Endothelial cell (in vitro differentiated cells): ENCODE measurements at regions not wholly inside any gene's neighbourhood (a gene's known extent, or its start where the extent isn't known, plus 50 kb on each side); places are given as distances from the start of the nearest gene placed in this dataset.

Experiments
- DNase-seq: peaks from one replicate; pipeline ENCODE4 v3.0.0; 2021; ENCODE audit warnings: low spot score
- H3K27ac Mint-ChIP-seq: one replicate; pipeline ENCODE4 v1.8.0; 2021; ENCODE audit warnings: mixed read lengths, inconsistent platforms; ENCODE audit not compliant: unreplicated experiment
- H3K27me3 Mint-ChIP-seq: one replicate; pipeline ENCODE4 v1.8.0; 2021; ENCODE audit warnings: mild to moderate bottlenecking, moderate library complexity, mixed read lengths, inconsistent platforms; ENCODE audit not compliant: unreplicated experiment
- H3K36me3 Mint-ChIP-seq: one replicate; pipeline ENCODE4 v1.8.0; 2021; ENCODE audit warnings: mild to moderate bottlenecking, low read depth, mixed read lengths, inconsistent platforms; ENCODE audit not compliant: unreplicated experiment
- H3K4me1 Mint-ChIP-seq: one replicate; pipeline ENCODE4 v1.8.0; 2021; ENCODE audit warnings: mild to moderate bottlenecking, mixed read lengths, inconsistent platforms; ENCODE audit not compliant: unreplicated experiment
- H3K4me3 Mint-ChIP-seq: one replicate; pipeline ENCODE4 v1.8.0; 2021; ENCODE audit warnings: mild to moderate bottlenecking, mixed read lengths, inconsistent platforms; ENCODE audit not compliant: unreplicated experiment
- H3K9me3 Mint-ChIP-seq: one replicate; pipeline ENCODE4 v1.8.0; 2021; ENCODE audit warnings: mixed read lengths, inconsistent platforms; ENCODE audit not compliant: unreplicated experiment
- TF ChIP-seq, protein P1 (sequence below): fragments of 200-600 bp; sonication (generic); IDR thresholded peaks from one replicate; pipeline ENCODE4 v1.5.0; 2021; ENCODE audit warnings: antibody characterized with exemption; ENCODE audit not compliant: unreplicated experiment

DNA sequence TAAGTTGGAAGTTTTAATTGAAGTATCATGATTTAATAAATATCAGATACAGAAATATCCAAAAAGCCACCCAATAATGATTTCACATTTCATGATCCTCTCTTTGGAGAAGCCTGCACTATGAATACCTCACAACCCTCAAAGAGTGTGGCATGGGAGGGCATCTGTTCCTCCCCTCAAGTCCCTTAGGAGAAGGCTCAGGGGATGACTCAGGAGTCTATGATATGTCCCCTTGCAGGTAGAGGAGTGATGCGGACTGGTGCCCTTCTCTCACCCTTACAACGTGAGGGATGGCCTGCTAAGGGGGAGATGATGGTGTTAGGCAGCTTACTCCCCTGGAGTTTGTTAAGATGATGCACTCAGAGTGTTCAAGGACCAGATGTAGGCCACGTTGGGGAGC is 303.3 kb upstream of the DUSP10 start:
- Mint-ChIP-seq H3K27me3 (no peaks in the 10 kb centered on the region), H3K4me1 (no peaks in the 10 kb centered on the region), H3K27ac (no peak overlapping the region), H3K4me3 (no peak overlapping the region), H3K9me3 (no peaks in the 10 kb centered on the region), H3K36me3 (no peaks in the 10 kb centered on the region)
- TF ChIP-seq, protein P1, sequence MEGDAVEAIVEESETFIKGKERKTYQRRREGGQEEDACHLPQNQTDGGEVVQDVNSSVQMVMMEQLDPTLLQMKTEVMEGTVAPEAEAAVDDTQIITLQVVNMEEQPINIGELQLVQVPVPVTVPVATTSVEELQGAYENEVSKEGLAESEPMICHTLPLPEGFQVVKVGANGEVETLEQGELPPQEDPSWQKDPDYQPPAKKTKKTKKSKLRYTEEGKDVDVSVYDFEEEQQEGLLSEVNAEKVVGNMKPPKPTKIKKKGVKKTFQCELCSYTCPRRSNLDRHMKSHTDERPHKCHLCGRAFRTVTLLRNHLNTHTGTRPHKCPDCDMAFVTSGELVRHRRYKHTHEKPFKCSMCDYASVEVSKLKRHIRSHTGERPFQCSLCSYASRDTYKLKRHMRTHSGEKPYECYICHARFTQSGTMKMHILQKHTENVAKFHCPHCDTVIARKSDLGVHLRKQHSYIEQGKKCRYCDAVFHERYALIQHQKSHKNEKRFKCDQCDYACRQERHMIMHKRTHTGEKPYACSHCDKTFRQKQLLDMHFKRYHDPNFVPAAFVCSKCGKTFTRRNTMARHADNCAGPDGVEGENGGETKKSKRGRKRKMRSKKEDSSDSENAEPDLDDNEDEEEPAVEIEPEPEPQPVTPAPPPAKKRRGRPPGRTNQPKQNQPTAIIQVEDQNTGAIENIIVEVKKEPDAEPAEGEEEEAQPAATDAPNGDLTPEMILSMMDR: no peak
- DNase-seq: no peak

DNA sequence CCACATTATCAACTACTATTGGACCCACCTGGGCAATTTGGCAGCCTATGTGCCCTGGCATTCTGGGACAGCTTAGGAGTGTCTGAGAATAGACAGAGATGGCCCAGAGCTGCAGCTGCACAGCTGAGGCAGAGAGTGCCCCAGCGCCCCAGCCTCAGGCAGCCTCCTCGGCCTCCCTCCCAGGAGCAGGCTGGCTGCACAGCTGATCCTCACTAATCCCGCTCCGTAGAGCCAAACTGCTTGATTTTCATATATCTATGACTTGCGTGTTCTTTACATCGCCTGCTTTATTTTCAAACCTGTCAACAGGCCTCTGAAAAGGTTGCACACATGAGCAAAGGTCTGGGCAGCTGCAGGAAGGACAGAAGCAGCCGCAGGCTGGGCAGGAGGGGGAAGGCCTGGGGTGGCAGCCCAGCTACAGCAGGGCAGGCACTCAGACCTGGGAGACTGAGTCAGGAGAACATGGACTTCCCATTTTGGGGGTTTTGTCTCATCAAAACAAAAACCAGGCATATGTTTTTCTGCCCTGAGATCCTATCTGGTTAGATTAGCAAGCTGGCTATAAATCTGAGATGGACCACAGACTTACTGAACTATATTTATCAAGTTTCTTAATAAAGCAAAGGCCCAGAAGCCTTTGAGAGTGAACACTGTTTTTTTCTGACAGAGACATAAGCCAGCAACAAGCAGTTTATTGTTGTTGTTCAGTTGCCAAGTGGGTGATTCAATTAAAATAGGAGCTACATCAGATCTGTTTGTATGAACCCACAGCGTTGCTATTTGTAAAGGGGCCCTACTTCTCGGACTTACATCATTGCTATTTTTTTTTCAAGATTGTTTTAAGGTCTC is 301.8 kb upstream of the DUSP10 start:
- no peaks in the 10 kb centered on the region for H3K27me3 Mint-ChIP-seq
- no peak for DNase-seq
- no peak overlapping the region for H3K27ac Mint-ChIP-seq
- H3K9me3 Mint-ChIP-seq: no peaks in the 10 kb centered on the region
- H3K36me3 Mint-ChIP-seq: no peaks in the 10 kb centered on the region
- TF ChIP-seq, protein P1: no peak
- no peak overlapping the region for H3K4me3 Mint-ChIP-seq
- no peaks in the 10 kb centered on the region for H3K4me1 Mint-ChIP-seq

DNA sequence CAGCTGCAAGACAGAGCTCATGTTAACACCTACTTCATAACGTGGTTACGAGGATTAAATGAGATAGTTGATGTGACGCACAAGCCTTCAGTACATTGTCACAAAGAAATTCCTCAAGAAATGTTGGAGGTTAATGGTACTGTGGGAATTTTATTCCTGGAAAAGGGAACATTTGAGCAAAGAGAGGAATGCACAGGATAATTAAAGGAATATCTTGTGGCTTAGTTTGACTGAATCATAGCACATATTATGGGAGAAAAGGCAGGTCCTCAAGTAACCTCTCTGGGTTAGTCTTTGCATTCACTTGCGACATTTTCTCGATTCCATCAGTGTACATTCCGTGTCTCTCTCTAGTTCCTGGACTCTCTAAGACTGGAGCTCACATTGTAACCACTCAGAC is 300.2 kb upstream of the DUSP10 start:
- TF ChIP-seq, protein P1: no peak
- Mint-ChIP-seq H3K27me3 (no peaks in the 10 kb centered on the region), H3K27ac (no peak overlapping the region), H3K9me3 (no peaks in the 10 kb centered on the region), H3K4me1 (no peaks in the 10 kb centered on the region), H3K36me3 (no peaks in the 10 kb centered on the region), H3K4me3 (no peak overlapping the region)
- no peak for DNase-seq

DNA sequence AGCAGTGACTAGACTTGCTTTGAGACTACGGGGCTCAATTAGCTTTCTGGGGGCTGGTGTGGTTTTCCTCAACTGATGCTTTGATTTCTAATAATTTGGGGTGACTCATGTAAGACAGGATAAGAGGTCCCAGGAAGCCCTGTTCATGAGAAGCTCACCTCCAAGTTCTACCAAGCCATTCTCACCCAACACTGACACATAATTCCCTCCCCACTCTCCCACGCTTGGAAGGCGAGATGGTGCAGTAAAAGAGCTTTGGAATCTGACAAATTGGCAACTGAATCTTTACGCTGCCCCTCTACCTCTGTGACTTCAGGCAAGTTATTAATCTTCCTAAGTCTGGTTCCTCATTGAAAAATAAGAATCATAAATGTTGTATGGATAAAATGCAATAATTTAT is 299.1 kb upstream of the DUSP10 start:
- Mint-ChIP-seq H3K4me1 (no peaks in the 10 kb centered on the region), H3K27ac (no peak overlapping the region), H3K9me3 (no peaks in the 10 kb centered on the region), H3K27me3 (no peaks in the 10 kb centered on the region), H3K4me3 (no peak overlapping the region), H3K36me3 (no peaks in the 10 kb centered on the region)
- no peak for DNase-seq
- TF ChIP-seq, protein P1: no peak

DNA sequence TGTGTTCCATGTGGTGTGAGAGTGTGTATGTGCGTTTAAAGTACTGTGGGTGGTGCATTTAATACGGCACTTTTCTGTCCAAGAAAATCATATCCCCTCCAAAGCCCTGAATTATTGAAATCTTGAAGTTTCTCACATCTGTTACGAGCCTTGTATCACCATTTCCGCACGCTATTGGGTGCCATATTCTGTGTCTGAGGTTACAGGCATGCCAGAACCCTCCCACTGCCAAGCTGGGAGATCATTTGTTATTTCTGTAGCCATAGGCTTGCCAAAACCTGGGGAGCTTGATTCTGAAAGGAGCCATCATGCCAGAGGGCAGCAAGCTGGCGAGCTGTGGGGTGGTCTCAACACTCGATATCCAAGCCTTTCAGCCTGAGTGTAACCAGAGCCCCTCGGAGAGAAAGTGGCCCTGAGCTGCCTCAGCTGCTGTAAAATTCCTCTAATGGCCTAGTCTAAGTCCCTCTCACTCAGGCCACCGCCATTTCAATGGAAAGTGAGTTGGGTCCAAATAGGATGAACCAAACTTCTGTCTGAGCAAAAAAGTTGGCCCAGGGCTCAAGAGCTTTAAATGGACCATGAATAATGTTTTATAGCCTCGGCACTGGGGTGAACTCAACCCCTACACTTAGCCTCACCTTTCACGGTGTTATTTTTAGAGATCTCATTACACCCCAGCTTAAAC is 298.4 kb upstream of the DUSP10 start:
- H3K9me3 Mint-ChIP-seq: no peaks in the 10 kb centered on the region
- H3K4me1 Mint-ChIP-seq: no peaks in the 10 kb centered on the region
- no peak overlapping the region for H3K27ac Mint-ChIP-seq
- no peaks in the 10 kb centered on the region for H3K36me3 Mint-ChIP-seq
- no peak overlapping the region for H3K4me3 Mint-ChIP-seq
- TF ChIP-seq, protein P1: no peak
- no peaks in the 10 kb centered on the region for H3K27me3 Mint-ChIP-seq
- DNase-seq: no peak
